HL-60/S4 treated with retinoic acid at 250 ng/mL for 4 days and 3 days (cell line): ENCODE measurements at regions not wholly inside any gene's neighbourhood (a gene's known extent, or its start where the extent isn't known, plus 50 kb on each side); places are given as distances from the start of the nearest gene placed in this dataset.
"Not testable (repeated sequence)": the region's sequence is repeated elsewhere in the genome, so short reads cannot be mapped to it uniquely, and the experiment has no call there.

Experiments used
- in situ Hi-C: fragments of 300-500 bp; cut with MboI; formaldehyde crosslinking; loops from 2 replicates; pipeline ENCODE4 v1.7.0; 2022; ENCODE audit warnings: low sequenced_read_pairs

DNA sequence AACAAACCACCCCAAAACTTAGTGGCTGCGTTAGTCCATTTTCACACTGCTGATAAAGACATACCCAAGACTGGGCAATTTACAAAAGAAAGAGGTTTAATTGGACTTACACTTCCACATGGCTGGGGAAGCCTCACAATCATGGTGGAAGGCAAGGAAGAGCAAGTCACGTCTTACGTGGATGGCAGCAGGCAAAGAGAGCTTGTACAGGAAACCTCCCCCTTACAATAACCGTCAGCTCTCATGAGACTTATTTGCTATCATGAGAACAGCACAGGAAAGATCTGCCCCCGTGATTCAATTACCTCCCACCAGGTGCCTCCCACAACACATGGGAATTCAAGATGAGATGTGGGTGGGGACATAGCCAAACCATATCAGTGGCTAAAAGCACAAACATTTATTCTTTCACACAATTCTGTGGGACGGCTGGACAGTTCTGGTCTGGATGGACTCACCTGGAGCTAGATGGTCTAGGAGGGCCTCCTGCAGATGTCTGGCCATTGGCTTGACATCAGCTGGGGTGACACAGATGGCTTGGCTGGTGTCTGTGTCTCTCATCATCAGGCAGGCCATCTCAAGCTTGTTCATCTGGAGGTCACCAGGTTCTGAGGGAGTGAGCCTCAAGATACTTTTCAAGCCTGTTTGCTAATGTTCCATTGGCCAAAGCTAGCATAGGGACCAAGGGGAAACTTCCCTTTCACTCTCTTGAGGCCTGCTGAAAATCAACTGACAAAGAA, 104.1 kb downstream of the SMIM20 start:
- in situ Hi-C loops = not testable (repeated sequence)

DNA sequence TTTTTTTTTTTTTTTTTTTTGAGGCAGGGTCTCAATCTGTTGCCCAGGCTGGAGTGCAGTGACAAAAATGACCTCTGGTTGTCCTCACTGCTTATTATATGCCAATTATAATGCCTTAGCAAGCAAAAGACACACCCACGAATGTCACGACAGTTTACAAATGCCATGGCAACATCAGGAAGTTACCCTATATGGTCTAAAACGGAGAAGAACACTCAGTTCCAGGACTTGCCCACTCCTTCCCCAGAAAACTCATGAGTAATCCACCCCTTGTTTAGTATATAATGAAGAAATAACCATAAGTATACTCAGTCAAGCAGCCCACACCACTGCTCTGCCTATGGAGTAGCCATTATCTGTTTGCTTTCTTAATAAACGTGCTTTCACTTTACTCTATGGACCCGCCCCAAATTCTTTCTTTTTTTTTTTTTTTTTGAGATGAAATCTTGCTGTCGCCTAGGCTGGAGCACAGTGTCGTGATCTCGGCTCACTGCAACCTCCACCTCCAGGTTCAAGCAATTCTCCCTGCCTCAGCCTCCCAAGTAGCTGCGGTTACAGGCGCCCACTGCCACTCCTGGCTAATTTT, 106.2 kb downstream of the SMIM20 start:
- in situ Hi-C loops = no loop called here

DNA sequence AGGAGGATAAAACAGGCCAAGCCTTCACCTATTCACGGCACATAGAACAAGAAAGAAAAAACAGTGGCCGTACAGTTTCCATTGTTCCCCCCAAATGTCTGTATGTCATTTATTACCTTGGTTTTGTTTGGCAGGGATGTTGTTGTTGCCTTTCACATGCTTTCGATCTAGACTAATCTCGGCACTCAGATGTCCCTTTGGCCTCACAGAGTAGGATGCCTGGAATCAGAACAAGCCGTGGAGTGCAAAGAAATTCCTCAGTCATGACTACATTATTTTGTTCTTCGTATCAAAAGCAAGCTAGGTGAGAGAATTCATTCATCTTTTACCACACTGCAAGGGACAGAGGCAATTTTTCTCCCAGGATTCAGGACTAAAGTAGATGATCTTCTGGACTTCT, 106.9 kb downstream of the SMIM20 start:
- in situ Hi-C loops = no loop called here

DNA sequence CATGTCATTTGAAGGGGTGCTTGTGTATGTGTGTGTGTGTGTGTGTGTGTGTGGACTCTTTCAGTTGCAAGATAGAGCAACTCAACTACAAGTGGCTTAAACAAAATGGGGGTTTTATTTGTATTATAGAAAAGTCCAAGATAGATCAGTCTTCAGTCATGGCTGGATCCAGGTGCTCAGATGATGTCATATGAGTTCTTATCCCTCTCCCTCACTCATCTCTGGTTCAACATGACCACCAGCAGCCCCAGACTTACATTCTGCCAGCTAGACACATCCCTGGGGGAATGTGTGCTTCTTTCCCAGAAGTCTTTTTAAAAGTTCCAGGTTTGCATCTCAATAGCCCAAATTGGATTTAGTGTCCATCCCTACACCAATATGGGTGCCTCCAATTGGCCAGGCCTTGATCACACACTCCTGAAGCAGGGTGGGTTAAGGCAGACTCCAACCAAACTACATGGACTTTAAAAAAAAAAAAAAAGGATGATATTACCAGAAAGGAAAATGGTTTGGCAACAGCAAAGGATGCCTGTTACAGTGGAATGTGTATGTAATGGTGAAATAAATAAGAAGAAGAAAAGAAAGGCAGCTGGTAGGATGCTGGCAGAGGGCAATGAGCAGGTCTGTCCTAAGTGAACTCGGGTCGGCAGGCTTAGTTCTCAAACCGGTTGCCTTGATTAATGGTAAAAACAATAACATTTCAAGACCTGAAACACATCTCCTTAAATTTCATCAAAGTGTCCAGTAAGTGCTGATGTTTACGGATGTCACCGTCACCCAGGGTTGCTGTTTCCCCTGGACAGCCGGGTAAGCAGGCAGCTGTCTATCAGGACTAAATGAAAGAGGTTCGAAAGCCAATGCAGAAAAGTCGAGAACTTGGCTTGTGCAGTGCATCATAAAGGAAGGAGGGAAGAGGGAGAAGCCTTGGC, 107.7 kb downstream of the SMIM20 start:
- in situ Hi-C loops = no loop called here

DNA sequence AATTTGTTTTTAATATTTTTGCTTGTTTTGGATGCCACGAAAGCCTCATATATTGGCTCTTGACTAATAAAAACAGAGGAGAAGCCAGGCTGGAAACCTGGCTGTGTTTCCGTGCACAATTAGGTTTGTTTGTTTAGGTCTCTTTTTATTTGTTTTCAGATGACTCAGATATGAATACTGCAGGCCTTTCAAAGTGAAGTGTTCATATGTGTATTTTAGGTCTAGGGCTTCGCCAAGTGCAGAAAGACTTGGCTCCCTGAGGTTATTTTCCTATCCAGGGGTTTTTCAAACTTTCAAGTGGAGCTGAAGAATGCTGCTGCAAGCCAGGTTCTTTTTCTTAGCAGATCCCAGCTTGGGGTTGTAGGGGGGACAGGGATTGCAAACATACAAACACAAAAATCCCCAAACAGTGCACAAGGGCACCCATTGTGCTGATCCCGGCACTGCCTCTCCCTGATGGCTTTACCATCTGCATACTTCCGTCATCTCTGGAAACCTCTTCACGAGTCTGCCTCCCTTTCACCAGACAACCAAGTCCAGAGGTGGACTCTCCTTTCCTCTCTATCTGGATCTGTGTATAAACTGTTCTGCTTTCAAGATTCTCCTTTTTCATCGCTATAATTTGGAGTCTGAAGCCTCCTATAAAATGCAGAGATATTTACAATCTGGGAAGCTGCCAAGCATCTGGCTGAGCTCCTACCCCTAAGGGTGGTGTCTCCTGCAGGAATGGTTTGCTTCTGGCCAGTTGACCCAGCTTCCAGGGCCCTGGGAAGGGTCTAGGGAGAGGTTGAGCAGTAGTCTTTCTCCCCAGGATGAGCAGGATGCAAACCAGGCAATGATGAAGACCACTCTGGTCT, 108.6 kb downstream of the SMIM20 start:
- in situ Hi-C loops = no loop called here

DNA sequence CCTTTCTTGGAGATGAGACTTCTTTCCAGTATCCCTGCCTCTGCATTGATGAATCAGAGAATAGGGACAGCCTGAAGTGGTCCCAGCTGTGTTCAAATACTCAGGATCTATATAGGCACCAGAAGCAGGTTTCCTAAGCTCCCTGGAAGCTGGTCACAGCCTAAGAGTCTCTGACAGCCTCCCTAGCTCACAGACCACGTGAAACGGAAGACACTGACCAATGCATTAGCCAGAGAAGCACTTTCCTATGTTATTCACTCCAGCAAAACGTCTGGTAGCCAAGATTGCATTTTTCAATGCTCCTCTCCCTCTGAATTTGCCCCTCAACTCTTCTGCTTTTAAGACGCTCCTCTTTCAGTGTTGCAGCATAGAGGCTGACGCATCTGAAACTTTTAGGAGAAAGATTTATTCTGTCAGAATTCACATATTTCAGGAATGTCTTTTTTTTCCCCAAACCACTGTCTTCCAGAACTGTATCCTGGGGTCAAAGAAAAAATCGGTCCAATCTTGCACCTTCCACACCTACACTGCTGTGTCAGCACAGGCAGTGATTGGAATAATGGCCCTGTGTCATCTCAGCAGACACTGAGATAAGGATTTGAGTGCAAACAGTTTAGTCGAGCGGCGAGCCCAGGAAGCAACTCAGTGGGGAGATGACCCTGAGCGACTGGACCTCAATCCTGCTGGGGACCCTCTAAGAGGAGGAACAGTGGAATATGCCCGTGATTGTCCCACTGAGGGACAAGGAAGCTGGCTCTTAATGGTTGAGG, 109.4 kb downstream of the SMIM20 start:
- in situ Hi-C loops = no loop called here

DNA sequence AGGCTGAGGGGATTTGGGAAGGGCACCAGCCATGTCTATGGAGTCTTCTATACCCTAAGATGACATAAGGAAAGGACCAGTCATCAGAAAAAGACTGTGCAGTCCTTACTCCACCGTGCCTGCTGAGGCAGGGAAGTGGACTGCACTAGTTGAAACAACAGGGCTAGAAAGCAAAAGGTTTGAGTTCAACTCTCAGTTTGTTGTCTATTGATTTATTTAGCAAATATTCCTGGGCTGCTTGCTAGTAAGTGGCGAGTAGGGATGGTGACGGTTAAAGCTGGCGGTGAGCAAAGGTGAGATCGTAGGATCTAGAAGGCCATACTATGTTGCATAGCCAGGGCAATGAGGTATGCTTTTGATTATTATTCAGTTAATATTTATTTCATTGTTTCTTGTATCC, 110.1 kb downstream of the SMIM20 start:
- in situ Hi-C loops = no loop called here

DNA sequence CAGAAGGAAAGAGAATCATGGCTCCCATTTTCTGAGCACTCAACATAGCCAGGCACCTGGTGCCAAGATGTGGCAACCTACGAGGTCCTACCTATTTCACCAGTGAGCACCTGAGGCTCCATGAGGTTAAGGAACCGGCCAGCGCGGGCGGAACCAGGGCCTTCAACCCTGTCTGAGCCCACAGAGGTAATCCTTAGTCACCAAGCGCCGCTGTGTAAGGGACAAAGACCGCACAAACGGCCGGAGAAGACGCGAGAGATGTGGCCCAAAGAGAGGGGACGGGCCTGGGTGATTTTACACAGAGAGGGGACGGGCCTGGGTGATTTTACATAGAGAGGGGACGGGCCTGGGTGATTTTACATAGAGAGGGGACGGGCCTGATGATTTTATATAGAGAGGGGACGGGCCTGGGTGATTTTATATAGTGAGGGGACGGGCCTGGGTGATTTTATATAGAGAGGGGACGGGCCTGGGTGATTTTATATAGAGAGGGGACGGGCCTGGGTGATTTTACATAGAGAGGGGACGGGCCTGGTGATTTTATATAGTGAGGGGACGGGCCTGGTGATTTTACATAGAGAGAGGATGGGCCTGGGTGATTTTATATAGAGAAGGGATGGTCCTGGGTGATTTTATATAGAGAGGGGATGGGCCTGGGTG, 114.2 kb downstream of the SMIM20 start:
- in situ Hi-C loops = no loop called here

DNA sequence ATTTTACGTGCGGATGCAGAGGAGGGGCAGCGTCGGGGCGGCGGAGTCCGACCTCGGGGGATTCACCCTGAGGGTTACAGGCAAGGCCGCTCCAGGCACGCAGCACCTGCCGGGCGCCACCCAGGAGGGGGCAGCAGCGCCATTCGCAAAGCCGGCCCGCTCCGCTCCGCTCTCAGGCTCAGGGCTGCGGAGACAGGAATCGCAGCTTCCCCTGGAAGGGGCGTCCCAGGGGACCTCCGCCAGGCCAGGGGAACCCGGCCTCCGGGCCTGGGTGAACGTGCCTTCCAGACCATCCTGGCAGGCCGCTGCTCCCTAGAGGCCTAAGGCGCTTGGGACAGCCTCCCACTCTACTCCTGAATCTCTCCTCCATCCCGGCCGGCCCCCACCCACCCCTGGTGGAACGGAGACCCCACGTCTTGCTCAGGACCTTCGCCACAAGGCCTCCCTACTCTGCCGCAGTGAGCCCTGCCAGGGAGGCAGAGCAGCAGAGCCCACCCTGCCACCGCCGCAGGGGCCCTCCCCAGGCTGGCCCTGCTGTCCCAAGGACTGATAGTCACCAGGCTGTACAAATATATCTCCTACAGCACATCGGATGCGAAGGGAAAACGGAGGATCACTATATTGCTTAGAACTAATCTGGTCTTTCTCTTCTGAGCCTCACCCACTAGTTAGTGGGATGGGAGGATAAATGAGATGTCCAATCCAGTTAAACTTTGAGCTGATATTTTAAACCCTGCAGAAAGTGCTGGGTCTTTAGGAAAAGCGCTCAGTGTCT, 115.0 kb downstream of the SMIM20 start:
- in situ Hi-C loops = no loop called here

DNA sequence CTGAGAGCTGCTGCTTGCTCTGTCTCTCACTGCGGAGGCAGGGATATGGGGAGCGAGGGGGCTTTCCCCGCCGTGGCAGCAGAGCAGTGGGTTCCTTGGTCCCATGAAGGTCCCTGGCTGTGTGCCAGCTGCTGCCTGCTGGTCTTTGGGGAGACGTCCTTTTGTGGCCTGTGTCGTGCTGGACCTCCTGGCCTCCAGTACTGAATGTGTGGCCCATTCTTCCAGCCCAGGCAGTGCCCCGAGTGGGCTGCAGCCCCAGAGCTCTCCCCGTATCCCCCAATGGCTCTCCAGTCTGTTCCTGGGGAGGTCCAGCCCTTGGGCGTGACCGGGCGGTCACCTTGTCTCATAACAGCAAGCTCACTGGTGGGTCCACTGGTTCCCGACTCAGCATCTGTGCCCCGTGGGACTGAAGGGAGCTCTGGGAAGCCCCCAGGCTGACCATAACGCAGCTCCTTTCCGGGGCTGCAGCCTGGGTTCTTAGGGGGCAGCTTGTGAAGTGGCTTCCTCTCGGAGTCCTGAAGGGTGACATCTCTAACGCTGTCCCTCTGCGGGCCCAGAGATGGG, 115.6 kb downstream of the SMIM20 start:
- in situ Hi-C loops = no loop called here

DNA sequence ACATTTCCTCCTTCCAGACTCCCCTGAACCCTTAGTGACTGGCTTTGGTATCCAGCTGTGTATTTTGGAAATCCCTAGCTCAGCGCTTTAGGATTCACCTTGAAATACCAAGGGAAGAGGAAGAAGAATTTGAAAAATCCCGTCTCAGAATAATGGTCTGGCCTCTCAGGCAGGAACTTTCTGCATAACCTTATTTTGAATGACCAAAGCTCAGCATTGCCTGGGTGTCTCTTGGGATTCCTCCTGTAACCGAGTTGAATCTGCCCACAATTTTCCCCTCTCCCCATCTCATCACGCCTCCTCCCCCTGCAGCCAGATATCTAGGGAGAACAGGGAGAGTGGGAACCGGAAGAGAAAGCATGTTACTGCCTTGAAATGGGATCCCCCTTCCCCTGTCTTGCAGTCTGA, 116.2 kb downstream of the SMIM20 start:
- in situ Hi-C loops = no loop called here

DNA sequence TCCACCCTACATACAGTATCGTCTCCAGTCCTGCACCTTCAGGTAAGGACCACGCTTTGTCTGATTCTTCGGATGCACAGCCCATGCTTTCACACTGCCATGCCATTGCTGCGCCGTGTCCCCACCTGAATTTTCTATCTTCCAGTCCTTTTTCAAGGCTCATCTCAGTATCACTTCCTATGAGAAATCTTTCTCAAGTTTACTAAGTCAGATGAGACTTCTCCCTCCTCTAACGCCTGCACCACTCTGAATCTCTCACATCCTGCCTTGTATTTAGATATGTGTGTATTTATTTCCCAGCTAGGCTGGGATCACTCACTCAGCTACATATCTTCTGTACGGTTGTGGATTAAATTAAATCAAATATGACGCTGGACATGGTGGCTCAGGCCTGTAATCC, 116.8 kb downstream of the SMIM20 start:
- in situ Hi-C loops = no loop called here

DNA sequence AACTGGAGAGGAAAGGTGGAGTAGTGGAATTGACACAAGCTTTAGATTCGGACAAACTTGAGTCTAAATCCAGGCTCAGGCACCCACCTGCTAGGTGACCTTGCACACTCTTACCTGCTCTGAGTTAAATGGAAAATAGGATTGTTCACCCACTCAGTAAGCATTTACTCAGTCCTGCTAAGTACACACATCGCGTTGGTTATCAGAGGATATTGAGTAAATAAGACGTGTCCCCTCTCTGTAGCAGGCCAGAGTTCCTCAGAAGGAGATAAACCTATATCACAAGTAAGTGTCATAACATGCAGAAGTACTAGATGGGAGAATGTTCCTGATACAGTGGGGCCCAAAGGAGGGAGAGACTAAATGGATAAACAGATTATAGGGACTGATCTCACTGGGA, 117.7 kb downstream of the SMIM20 start:
- in situ Hi-C loops = no loop called here

DNA sequence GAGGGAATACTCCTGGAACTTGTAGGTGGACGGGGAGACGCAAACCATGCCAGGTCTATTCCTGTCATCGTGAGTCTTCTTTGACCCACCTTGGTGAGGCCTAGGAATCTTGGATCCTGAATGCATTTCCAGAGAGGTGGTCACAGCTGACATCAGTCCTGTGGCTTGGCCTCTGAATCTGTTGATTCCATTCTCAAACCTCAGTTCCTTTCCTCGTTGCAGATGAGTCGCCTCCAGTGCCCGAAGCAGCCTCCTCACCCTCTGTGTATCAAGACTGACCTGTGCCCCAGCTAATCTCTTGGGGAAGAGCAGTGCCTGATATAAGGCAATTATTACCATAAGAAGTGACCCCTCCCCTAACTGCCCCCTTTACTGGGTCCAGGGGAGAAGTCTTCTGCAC, 118.1 kb downstream of the SMIM20 start:
- in situ Hi-C loops = no loop called here

DNA sequence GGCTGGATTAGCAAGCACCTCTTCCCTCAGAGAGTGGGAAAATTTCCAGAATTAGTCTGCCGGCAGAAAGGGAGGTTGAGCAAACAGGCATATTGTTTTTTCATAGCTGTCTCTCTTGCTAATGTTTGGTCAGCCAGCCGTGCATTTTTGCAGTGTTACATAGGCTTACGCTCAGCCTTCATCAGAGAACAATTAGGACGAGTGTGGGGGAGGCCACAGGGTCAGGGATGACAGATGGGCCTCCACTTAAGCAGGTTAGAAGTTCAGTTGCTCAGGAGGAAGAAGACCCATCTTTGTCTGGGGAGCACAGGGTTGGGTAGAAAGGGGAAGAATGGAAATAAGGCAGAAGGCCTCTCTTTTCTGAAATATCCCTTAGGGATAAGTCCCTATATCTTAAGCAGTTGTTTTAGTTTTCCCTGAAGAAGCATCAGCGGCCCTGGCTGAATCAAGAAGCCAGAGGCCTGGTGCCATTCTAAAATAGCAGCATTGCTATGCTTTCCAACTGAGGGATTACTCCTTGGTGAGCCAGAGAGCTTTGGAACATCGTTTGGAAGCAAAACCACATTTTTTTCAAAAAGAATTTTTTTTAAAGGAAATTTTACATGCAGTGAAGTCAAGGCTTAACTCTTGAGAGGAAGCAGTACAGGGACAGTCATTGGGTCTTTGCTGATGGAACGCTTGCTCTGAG, 118.8 kb downstream of the SMIM20 start:
- in situ Hi-C loops = no loop called here

DNA sequence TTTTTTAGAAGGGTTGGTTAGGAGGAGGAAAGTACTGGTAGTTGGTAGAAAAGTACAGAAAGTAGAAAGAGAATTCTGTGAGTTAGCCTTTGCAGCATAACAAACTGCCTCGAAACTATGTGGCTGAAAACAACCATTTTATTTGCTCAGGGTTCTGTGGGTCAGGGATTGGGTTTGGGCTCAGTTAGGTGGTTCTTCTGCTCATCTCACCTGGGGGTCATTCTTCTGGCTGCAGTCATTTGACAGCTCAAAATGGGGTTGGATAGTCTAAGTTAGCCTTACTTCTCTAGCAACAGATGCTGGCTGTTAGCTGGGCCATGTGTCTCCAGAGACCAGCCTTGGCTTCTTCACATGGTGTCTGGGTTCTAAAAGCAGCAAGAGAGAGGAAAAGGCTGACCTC, 119.4 kb downstream of the SMIM20 start:
- in situ Hi-C loops = no loop called here

DNA sequence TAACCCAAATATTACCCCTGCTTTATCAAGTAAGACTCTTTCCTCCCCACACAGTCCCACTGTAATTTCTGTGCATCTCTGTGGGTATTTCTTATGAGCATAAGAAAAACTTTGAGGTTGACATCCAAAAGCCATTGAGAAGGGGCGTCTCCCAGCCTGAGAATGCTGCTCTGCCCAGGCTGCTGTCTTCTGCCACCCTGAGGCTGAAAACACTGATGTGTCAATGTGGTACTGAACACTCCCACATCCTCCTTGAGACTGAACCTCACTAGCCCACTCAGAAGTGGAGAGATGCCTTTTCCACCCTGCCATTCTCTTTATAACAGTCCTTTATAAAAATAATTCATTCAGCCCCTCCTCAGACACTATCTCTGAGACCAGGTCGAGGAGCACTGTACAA, 120.8 kb downstream of the SMIM20 start:
- in situ Hi-C loops = no loop called here

DNA sequence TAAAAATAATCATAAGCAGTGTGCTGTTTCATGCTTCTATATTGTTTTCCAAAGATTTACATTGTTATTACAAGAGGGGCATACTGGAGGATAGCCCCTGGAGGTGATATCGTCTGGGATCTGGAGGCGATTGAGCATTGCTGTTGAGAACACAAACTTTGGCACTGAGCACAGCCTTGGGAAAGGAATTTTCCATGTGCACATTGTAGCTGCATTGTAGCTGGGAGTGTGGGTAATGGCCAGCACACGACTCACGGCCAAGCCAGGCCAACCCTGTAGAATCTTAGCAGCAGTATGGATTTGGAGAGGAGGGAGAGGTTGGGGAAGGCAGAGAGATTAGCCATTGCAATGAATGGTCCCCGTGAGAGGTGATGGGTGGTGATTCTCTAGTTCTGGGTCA, 121.9 kb downstream of the SMIM20 start:
- in situ Hi-C loops = no loop called here
